WTC11 (cell line): ENCODE measurements at regions not wholly inside any gene's neighbourhood (a gene's known extent, or its start where the extent isn't known, plus 50 kb on each side); places are given as distances from the start of the nearest gene placed in this dataset.

Source experiments
- ATAC-seq: fragments of 200-7000 bp; cut with Tn5 transposase; 2 replicates; pipeline ENCODE4 v1.10.0; 2021; ENCODE audit warnings: mild to moderate bottlenecking, moderate library complexity
- CTCF ChIA-PET: fragments of 300-600 bp; sonication (Branson Sonifier 250); formaldehyde crosslinking; loops from one replicate; lab custom pipeline; 2021; ENCODE audit warnings: antibody characterized with exemption; lab: Charles Lee
- POLR2A ChIA-PET: fragments of 350-600 bp; sonication (Branson Sonifier 250); formaldehyde crosslinking; loops from one replicate; lab custom pipeline; 2021; ENCODE audit warnings: antibody characterized with exemption; lab: Charles Lee
- DNase-seq: peaks from one replicate; pipeline ENCODE4 v3.0.0; 2021; ENCODE audit warnings: low spot score
- H3K27ac Mint-ChIP-seq: 2 replicates; pipeline ENCODE4 v1.8.0; 2021; ENCODE audit warnings: mixed read lengths
- H3K27me3 Mint-ChIP-seq: 2 replicates; pipeline ENCODE4 v1.8.0; 2021; ENCODE audit warnings: low read depth, mild to moderate bottlenecking, moderate library complexity, mixed read lengths
- H3K36me3 Mint-ChIP-seq: 2 replicates; pipeline ENCODE4 v1.8.0; 2021; ENCODE audit warnings: mixed read lengths
- H3K4me1 Mint-ChIP-seq: 2 replicates; pipeline ENCODE4 v1.8.0; 2022; ENCODE audit warnings: mixed read lengths
- H3K4me3 Mint-ChIP-seq: 2 replicates; pipeline ENCODE4 v1.8.0; 2021; ENCODE audit warnings: mild to moderate bottlenecking, moderate library complexity, mixed read lengths
- H3K9me3 Mint-ChIP-seq: 2 replicates; pipeline ENCODE4 v1.8.0; 2021; ENCODE audit warnings: mixed read lengths
- ESRRA ChIP-seq: sonication (generic); formaldehyde crosslinking; IDR thresholded peaks from 2 replicates; pipeline ENCODE4 v1.8.1; 2022; ENCODE audit warnings: mild to moderate bottlenecking, missing genetic modification reagents, borderline replicate concordance
- ETV6 ChIP-seq: sonication (generic); formaldehyde crosslinking; IDR thresholded peaks from 2 replicates; pipeline ENCODE4 v1.8.1; 2022; ENCODE audit warnings: mild to moderate bottlenecking, missing genetic modification reagents
- FOXP1 ChIP-seq: sonication (generic); formaldehyde crosslinking; IDR thresholded peaks from 2 replicates; pipeline ENCODE4 v1.8.0; 2022; ENCODE audit warnings: missing genetic modification reagents, mild to moderate bottlenecking, moderate library complexity, borderline replicate concordance
- FOXP4 ChIP-seq: sonication (generic); formaldehyde crosslinking; IDR thresholded peaks from 2 replicates; pipeline ENCODE4 v1.8.0; 2022; ENCODE audit warnings: mild to moderate bottlenecking, missing genetic modification reagents
- GRHL2 ChIP-seq: fragments of 250-450 bp; sonication (Bioruptor Pico); IDR thresholded peaks from 2 replicates; pipeline ENCODE4 v1.8.0; 2022; ENCODE audit warnings: mild to moderate bottlenecking, moderate library complexity; ENCODE audit not compliant: insufficient replicate concordance, severe bottlenecking
- GTF2I ChIP-seq: fragments of 250-450 bp; sonication (Bioruptor Pico); conservative IDR thresholded peaks from 2 replicates; pipeline ENCODE4 v1.4.0; 2021; ENCODE audit warnings: mild to moderate bottlenecking
- HMGA2 ChIP-seq: fragments of 250-450 bp; sonication (Bioruptor Pico); IDR thresholded peaks from 2 replicates; pipeline ENCODE4 v1.4.0; 2021; ENCODE audit warnings: mild to moderate bottlenecking, moderate library complexity
- NFATC4 ChIP-seq: fragments of 250-450 bp; sonication (Bioruptor Pico); IDR thresholded peaks from 2 replicates; pipeline ENCODE4 v1.9.0; 2021; ENCODE audit warnings: mild to moderate bottlenecking
- NFYB ChIP-seq: sonication (generic); formaldehyde crosslinking; conservative IDR thresholded peaks from 2 replicates; pipeline ENCODE4 v1.8.0; 2022; ENCODE audit warnings: low read depth, missing genetic modification reagents
- SOX15 ChIP-seq: fragments of 250-450 bp; sonication (Bioruptor Pico); IDR thresholded peaks from 2 replicates; pipeline ENCODE4 v1.9.0; 2021; ENCODE audit warnings: mild to moderate bottlenecking
- TCF7 ChIP-seq: sonication (generic); formaldehyde crosslinking; IDR thresholded peaks from 2 replicates; pipeline ENCODE4 v1.8.0; 2022; ENCODE audit warnings: mild to moderate bottlenecking, low read depth, missing genetic modification reagents, moderate library complexity
- TEAD1 ChIP-seq: sonication (generic); formaldehyde crosslinking; IDR thresholded peaks from 2 replicates; pipeline ENCODE4 v1.8.0; 2022; ENCODE audit warnings: mild to moderate bottlenecking, missing genetic modification reagents
- TEAD4 ChIP-seq: sonication (generic); formaldehyde crosslinking; IDR thresholded peaks from 2 replicates; pipeline ENCODE4 v1.8.0; 2022; ENCODE audit warnings: mild to moderate bottlenecking, missing genetic modification reagents
- USF2 ChIP-seq: sonication (generic); formaldehyde crosslinking; IDR thresholded peaks from 2 replicates; pipeline ENCODE4 v1.8.1; 2023; ENCODE audit warnings: mild to moderate bottlenecking, missing genetic modification reagents, moderate library complexity
- ZNF121 ChIP-seq: sonication (generic); formaldehyde crosslinking; IDR thresholded peaks from 2 replicates; pipeline ENCODE4 v1.8.0; 2023; ENCODE audit warnings: missing genetic modification reagents
- ZNF219 ChIP-seq: sonication (generic); formaldehyde crosslinking; IDR thresholded peaks from 2 replicates; pipeline ENCODE4 v1.8.0; 2023; ENCODE audit warnings: missing genetic modification reagents, mild to moderate bottlenecking, borderline replicate concordance
- ZNF263 ChIP-seq: sonication (generic); formaldehyde crosslinking; IDR thresholded peaks from 2 replicates; pipeline ENCODE4 v1.8.1; 2022; ENCODE audit warnings: low read depth, mild to moderate bottlenecking, moderate library complexity, missing genetic modification reagents
- ZNF425 ChIP-seq: fragments of 250-450 bp; sonication (Bioruptor Pico); conservative IDR thresholded peaks from 2 replicates; pipeline ENCODE4 v1.9.0; 2021; ENCODE audit warnings: mild to moderate bottlenecking
- ZNF512 ChIP-seq: sonication (generic); formaldehyde crosslinking; IDR thresholded peaks from 2 replicates; pipeline ENCODE4 v1.8.1; 2022; ENCODE audit warnings: missing genetic modification reagents, borderline replicate concordance

GRCh38 chr11:80086496-80087055 lies 645.7 kb upstream of the TENM4 start:
- Mint-ChIP-seq H3K27ac (no peak overlapping the region), H3K9me3 (no peaks in the 10 kb centered on the region), H3K27me3 (no peaks in the 10 kb centered on the region), H3K4me1 (peaks cover 5% of the 10 kb centered on the region), H3K4me3 (no peak overlapping the region), H3K36me3 (no peaks in the 10 kb centered on the region)
- ChIA-PET POLR2A (no interaction called here), CTCF (no interaction called here)
- no peak for ATAC-seq
- TF ChIP-seq ETV6 (no peak), ZNF121 (CRISPR knock-in tag) (no peak), ZNF263 (no peak), GRHL2 (CRISPR knock-in tag) (no peak), ZNF425 (CRISPR knock-in tag) (no peak)
- DNase-seq, result no peak

GRCh38 chr11:80085563-80085962 lies 644.7 kb upstream of the TENM4 start:
- POLR2A ChIA-PET, result no interaction called here
- Mint-ChIP-seq H3K4me3 (no peak overlapping the region), H3K27ac (no peak overlapping the region)

More at GRCh38 chr11:80085563-80085962, 644.7 kb upstream of the TENM4 start:
- H3K27me3 Mint-ChIP-seq, result no peaks in the 10 kb centered on the region
- DNase-seq (no peak), ATAC-seq (no peak)
- CTCF ChIA-PET, result no interaction called here
- H3K4me1 Mint-ChIP-seq, result peaks cover 5% of the 10 kb centered on the region
- H3K9me3 Mint-ChIP-seq, result no peaks in the 10 kb centered on the region
- H3K36me3 Mint-ChIP-seq, result no peaks in the 10 kb centered on the region
- TF ChIP-seq ZNF219 (CRISPR knock-in tag), result no peak
- no peak for TF ChIP-seq SOX15 (CRISPR knock-in tag)
- no peak for TF ChIP-seq ZNF512 (CRISPR knock-in tag)
- no peak for TF ChIP-seq ZNF263
- TF ChIP-seq FOXP4, result no peak
- no peak for TF ChIP-seq ESRRA (CRISPR knock-in tag)
- TF ChIP-seq USF2, result no peak
- no peak for TF ChIP-seq TCF7 (CRISPR knock-in tag)
- no peak for TF ChIP-seq TEAD1 (CRISPR knock-in tag)
- no peak for TF ChIP-seq FOXP1
- TF ChIP-seq TEAD4 (CRISPR knock-in tag), result no peak
- TF ChIP-seq HMGA2 (CRISPR knock-in tag), result no peak
- no peak for TF ChIP-seq GTF2I (CRISPR knock-in tag)
- TF ChIP-seq NFATC4 (CRISPR knock-in tag), result no peak
- no peak for TF ChIP-seq NFYB (CRISPR knock-in tag)
